Ovary (tissue), 3 donors: ENCODE measurements at regions not wholly inside any gene's neighbourhood (a gene's known extent, or its start where the extent isn't known, plus 50 kb on each side); places are given as distances from the start of the nearest gene placed in this dataset.

Source experiments
- EP300 ChIP-seq: sonication (generic); formaldehyde crosslinking; IDR thresholded peaks from one replicate; pipeline ENCODE4 v1.6.1; 2017; ENCODE audit warnings: antibody characterized with exemption
- POLR2A ChIP-seq: fragments of 450-650 bp; IDR thresholded peaks from one replicate; pipeline ENCODE4 v1.6.1; 2017; ENCODE audit warnings: antibody characterized with exemption, mild to moderate bottlenecking, moderate library complexity
- TF ChIP-seq, protein P1 (sequence below), 3 donors: fragments of 450-650 bp in 2 of 3; fragments of 200-600 bp in 1 of 3; IDR thresholded peaks; one replicate each; pipeline versions ENCODE4 v1.5.1 to v1.8.0; 2016 to 2022; ENCODE audit warnings: antibody characterized with exemption in 3 of 3, mild to moderate bottlenecking in 1 of 3
- donor health status: DM: no; HTN: no; CAD: no.

GRCh38 chr13:60797112-60797511, 400.1 kb downstream of the TDRD3 start:
- TF ChIP-seq, protein P1, sequence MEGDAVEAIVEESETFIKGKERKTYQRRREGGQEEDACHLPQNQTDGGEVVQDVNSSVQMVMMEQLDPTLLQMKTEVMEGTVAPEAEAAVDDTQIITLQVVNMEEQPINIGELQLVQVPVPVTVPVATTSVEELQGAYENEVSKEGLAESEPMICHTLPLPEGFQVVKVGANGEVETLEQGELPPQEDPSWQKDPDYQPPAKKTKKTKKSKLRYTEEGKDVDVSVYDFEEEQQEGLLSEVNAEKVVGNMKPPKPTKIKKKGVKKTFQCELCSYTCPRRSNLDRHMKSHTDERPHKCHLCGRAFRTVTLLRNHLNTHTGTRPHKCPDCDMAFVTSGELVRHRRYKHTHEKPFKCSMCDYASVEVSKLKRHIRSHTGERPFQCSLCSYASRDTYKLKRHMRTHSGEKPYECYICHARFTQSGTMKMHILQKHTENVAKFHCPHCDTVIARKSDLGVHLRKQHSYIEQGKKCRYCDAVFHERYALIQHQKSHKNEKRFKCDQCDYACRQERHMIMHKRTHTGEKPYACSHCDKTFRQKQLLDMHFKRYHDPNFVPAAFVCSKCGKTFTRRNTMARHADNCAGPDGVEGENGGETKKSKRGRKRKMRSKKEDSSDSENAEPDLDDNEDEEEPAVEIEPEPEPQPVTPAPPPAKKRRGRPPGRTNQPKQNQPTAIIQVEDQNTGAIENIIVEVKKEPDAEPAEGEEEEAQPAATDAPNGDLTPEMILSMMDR (IDR thresholded peaks at IDR 0.05) = no peak
- TF ChIP-seq POLR2A = no peak
- TF ChIP-seq EP300 = no peak
